H9 (cell line): ENCODE measurements at regions not wholly inside any gene's neighbourhood (a gene's known extent, or its start where the extent isn't known, plus 50 kb on each side); places are given as distances from the start of the nearest gene placed in this dataset.

Experiments
- DNase-seq: peaks from one replicate; pipeline ENCODE4 v3.0.0-alpha.2; 2017
- H2AFZ ChIP-seq: one replicate; pipeline ENCODE4 v1.6.1; 2013; ENCODE audit warnings: mild to moderate bottlenecking, low read length, control low read depth, moderate library complexity
- H2AK5ac ChIP-seq: 2 replicates; pipeline ENCODE4 v1.6.1; 2013; ENCODE audit warnings: low read length, control low read depth, mixed read lengths; ENCODE audit not compliant: insufficient read length
- H2BK120ac ChIP-seq: one replicate; pipeline ENCODE4 v1.6.1; 2013; ENCODE audit warnings: low read depth, mild to moderate bottlenecking, low read length, control low read depth, inconsistent platforms; ENCODE audit not compliant: poor library complexity, severe bottlenecking
- H2BK12ac ChIP-seq: 2 replicates; pipeline ENCODE4 v1.6.1; 2013; ENCODE audit warnings: low read length, control low read depth, mixed read lengths, low read depth; ENCODE audit not compliant: insufficient read length
- H2BK15ac ChIP-seq: 2 replicates; pipeline ENCODE4 v1.6.1; 2013; ENCODE audit warnings: low read depth, low read length, control low read depth
- H2BK20ac ChIP-seq: one replicate; pipeline ENCODE4 v1.6.1; 2013; ENCODE audit warnings: low read depth, mild to moderate bottlenecking, low read length, control low read depth, inconsistent platforms; ENCODE audit not compliant: poor library complexity, severe bottlenecking
- H2BK5ac ChIP-seq: 2 replicates; pipeline ENCODE4 v1.6.1; 2013; ENCODE audit warnings: low read length, control low read depth, mixed read lengths; ENCODE audit not compliant: insufficient read length
- H3K14ac ChIP-seq: 2 replicates; pipeline ENCODE4 v1.6.1; 2013; ENCODE audit warnings: low read length, control low read depth; ENCODE audit not compliant: insufficient read depth
- H3K18ac ChIP-seq: 2 replicates; pipeline ENCODE4 v1.6.1; 2013; ENCODE audit warnings: low read depth, mild to moderate bottlenecking, mixed read lengths, low read length, control low read depth; ENCODE audit not compliant: insufficient read length
- H3K23ac ChIP-seq: 2 replicates; pipeline ENCODE4 v1.6.1; 2013; ENCODE audit warnings: low read length, control low read depth, mixed read lengths, low read depth; ENCODE audit not compliant: insufficient read length
- H3K23me2 ChIP-seq: 2 replicates; pipeline ENCODE4 v1.6.1; 2013; ENCODE audit warnings: low read depth, mild to moderate bottlenecking, mixed read lengths, low read length, control low read depth; ENCODE audit not compliant: insufficient read length, poor library complexity, severe bottlenecking
- H3K27ac ChIP-seq: 2 replicates; pipeline ENCODE4 v1.5.1; 2013; ENCODE audit warnings: low read length, control low read depth, mixed read lengths, low read depth; ENCODE audit not compliant: insufficient read length
- H3K27me3 ChIP-seq: 2 replicates; pipeline ENCODE4 v1.6.1; 2013; ENCODE audit warnings: low read length, control low read depth, inconsistent platforms; ENCODE audit not compliant: insufficient read depth
- H3K4ac ChIP-seq: 2 replicates; pipeline ENCODE4 v1.6.1; 2013; ENCODE audit warnings: low read depth, mild to moderate bottlenecking, control low read depth, inconsistent platforms, low read length, moderate library complexity
- H3K4me1 ChIP-seq: 2 replicates; pipeline ENCODE4 v1.6.1; 2013; ENCODE audit warnings: low read length, control low read depth, inconsistent platforms; ENCODE audit not compliant: insufficient read depth
- H3K4me2 ChIP-seq: 2 replicates; pipeline ENCODE4 v1.6.1; 2013; ENCODE audit warnings: low read length, control low read depth, mixed read lengths; ENCODE audit not compliant: insufficient read length, insufficient read depth
- H3K56ac ChIP-seq: 2 replicates; pipeline ENCODE4 v1.6.1; 2013; ENCODE audit warnings: low read depth, mild to moderate bottlenecking, mixed read lengths, low read length, control low read depth; ENCODE audit not compliant: insufficient read length
- H3K79me1 ChIP-seq: 2 replicates; pipeline ENCODE4 v1.6.1; 2013; ENCODE audit warnings: low read depth, mild to moderate bottlenecking, moderate library complexity, low read length, control low read depth, inconsistent platforms; ENCODE audit not compliant: insufficient read depth, poor library complexity, severe bottlenecking
- H3K79me2 ChIP-seq: 2 replicates; pipeline ENCODE4 v1.6.1; 2013; ENCODE audit warnings: low read length, control low read depth, inconsistent platforms; ENCODE audit not compliant: insufficient read depth
- H3K9ac ChIP-seq: 2 replicates; pipeline ENCODE4 v1.6.1; 2013; ENCODE audit warnings: low read length, control low read depth, mixed read lengths; ENCODE audit not compliant: insufficient read length; ENCODE audit errors: extremely low read depth
- H3K9me3 ChIP-seq: one replicate; pipeline ENCODE4 v1.6.1; 2013; ENCODE audit warnings: low read depth, low read length, inconsistent platforms; ENCODE audit not compliant: control insufficient read depth
- H3T11ph ChIP-seq: one replicate; pipeline ENCODE4 v1.6.1; 2013; ENCODE audit warnings: mild to moderate bottlenecking, low read length, control low read depth, inconsistent platforms
- H4K20me1 ChIP-seq: one replicate; pipeline ENCODE4 v1.6.1; 2013; ENCODE audit not compliant: control insufficient read depth, insufficient read length, insufficient read depth
- H4K5ac ChIP-seq: 2 replicates; pipeline ENCODE4 v1.6.1; 2013; ENCODE audit warnings: low read depth, mild to moderate bottlenecking, mixed read lengths, low read length, control low read depth; ENCODE audit not compliant: insufficient read length
- H4K8ac ChIP-seq: replicated peaks from 2 replicates; pipeline ENCODE4 v1.6.1; 2013; ENCODE audit warnings: low read length, control low read depth, mixed read lengths, low read depth; ENCODE audit not compliant: insufficient read length
- H4K91ac ChIP-seq: 2 replicates; pipeline ENCODE4 v1.6.1; 2013; ENCODE audit warnings: low read depth, mild to moderate bottlenecking, moderate library complexity, mixed read lengths, low read length, control low read depth; ENCODE audit not compliant: insufficient read length
- H3K27ac Mint-ChIP-seq, 3 experiments: 2 replicates in 2 of 3; 3 replicates in 1 of 3; pipeline ENCODE4 v1.8.0; 2020 to 2021; ENCODE audit warnings: mixed read lengths in 3 of 3, mild to moderate bottlenecking in 1 of 3, moderate library complexity in 1 of 3
- H3K27me3 Mint-ChIP-seq: 2 replicates; pipeline ENCODE4 v1.8.0; 2021; ENCODE audit warnings: low read depth, mild to moderate bottlenecking, moderate library complexity, mixed read lengths
- H3K36me3 Mint-ChIP-seq, 3 experiments: 2 replicates in 2 of 3; 3 replicates in 1 of 3; pipeline ENCODE4 v1.8.0; 2020 to 2021; ENCODE audit warnings: low read depth in 3 of 3, mixed read lengths in 3 of 3; ENCODE audit not compliant: insufficient read depth in 1 of 3
- H3K4me1 Mint-ChIP-seq, 2 experiments: 2 replicates each; pipeline ENCODE4 v1.8.0; 2020; ENCODE audit warnings: mixed read lengths in 2 of 2
- H3K4me3 Mint-ChIP-seq, 2 experiments: 2 replicates in 1 of 2; 3 replicates in 1 of 2; pipeline ENCODE4 v1.8.0; 2020 to 2021; ENCODE audit warnings: mild to moderate bottlenecking in 2 of 2, mixed read lengths in 2 of 2, moderate library complexity in 1 of 2
- H3K9me3 Mint-ChIP-seq, 2 experiments: 2 replicates in 1 of 2; 3 replicates in 1 of 2; pipeline ENCODE4 v1.8.0; 2020; ENCODE audit warnings: mild to moderate bottlenecking in 2 of 2, mixed read lengths in 2 of 2, moderate library complexity in 1 of 2
- CTCF ChIP-seq: fragments of 200-600 bp; sonication (generic); conservative IDR thresholded peaks from 3 replicates; pipeline ENCODE4 v1.8.0; 2021; ENCODE audit warnings: antibody characterized with exemption, mild to moderate bottlenecking
- WGBS: extraction: QIAGEN DNeasy Blood & Tissue Kit; methylation state at CpG from one replicate; pipeline ENCODE4 v1.1.7; 2013; ENCODE audit warnings: missing lambda C conversion rate, low lambda C conversion rate, mixed read lengths; ENCODE audit not compliant: insufficient read length; ENCODE audit errors: extremely low coverage; 5-methylcytosine and 5-hydroxymethylcytosine counted together

- DNase-seq: no peak
- Histone ChIP-seq H2BK5ac (no peak overlapping the region), H4K8ac (no peak overlapping the region), H3T11ph (no peak overlapping the region), H2BK120ac (no peak overlapping the region), H3K14ac (no peak overlapping the region), H2AFZ (no peak overlapping the region), H2BK15ac (no peak overlapping the region), H3K4me1 (no peaks in the 10 kb centered on the region), H3K79me2 (no peaks in the 10 kb centered on the region), H2AK5ac (no peak overlapping the region), H2BK20ac (no peak overlapping the region), H3K9me3 (no peaks in the 10 kb centered on the region), H3K4me2 (no peak overlapping the region), H3K27ac (no peak overlapping the region), H3K56ac (no peak overlapping the region), H3K9ac (no peak overlapping the region), H3K79me1 (no peaks in the 10 kb centered on the region), H3K23me2 (no peaks in the 10 kb centered on the region), H3K27me3 (no peaks in the 10 kb centered on the region), H3K23ac (no peak overlapping the region), H2BK12ac (no peak overlapping the region), H3K18ac (no peak overlapping the region), H4K91ac (no peak overlapping the region), H3K4ac (no peak overlapping the region), H4K20me1 (no peaks in the 10 kb centered on the region), H4K5ac (no peak overlapping the region)
- no peak overlapping the region for H3K27ac Mint-ChIP-seq
- H3K27me3 Mint-ChIP-seq: no peaks in the 10 kb centered on the region
- H3K4me1 Mint-ChIP-seq: no peaks in the 10 kb centered on the region
- H3K4me3 Mint-ChIP-seq: no peak overlapping the region
- H3K36me3 Mint-ChIP-seq: no peaks in the 10 kb centered on the region
- TF ChIP-seq CTCF: no peak
- peaks cover 0 to 3% of the 10 kb centered on the region in 2 experiments; a peak in 2 of 5 replicates for H3K9me3 Mint-ChIP-seq
- WGBS: no CpG with 5 or more reads among the region's 4 CpGs
Measured at GRCh38 chr17:71633391-71633849, 487.4 kb upstream of the SOX9 start.
